ENCODE measurements at regions not wholly inside any gene's neighbourhood (a gene's known extent, or its start where the extent isn't known, plus 50 kb on each side); places are given as distances from the start of the nearest gene placed in this dataset.
"Not testable (repeated sequence)": the region's sequence is repeated elsewhere in the genome, so short reads cannot be mapped to it uniquely, and the experiment has no call there.

DNA sequence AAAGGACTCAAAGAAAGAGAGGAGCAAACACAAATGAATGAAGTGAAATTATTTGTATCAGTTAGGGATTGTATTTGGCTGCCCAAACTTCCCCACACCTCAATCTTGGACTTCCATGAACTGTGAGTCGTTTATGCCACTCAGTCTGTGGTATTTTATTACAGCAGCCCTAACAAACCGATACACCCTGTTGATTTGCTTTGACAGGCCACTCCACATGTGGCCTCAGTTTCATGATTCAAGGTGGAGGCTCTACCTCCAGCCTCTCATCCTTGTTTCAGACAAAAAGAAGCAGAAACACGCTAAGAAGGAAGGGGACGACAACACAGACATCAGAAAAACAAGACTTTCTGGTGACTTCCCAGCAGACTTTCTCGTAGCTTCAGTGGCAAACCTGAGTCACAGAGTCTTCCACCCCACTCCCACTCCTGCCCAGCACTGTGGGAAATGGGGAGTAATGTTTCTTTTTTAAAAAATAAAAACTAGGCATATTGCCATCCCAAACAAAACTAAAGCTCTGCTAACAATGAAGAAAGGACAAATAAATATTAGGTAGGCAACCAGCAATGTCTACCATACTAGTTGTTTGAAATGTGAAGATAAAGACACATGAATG is 52.2 kb upstream of the ABCA1 start:
- no peak for DNase-seq (ENCODE audit: low read depth)

DNA sequence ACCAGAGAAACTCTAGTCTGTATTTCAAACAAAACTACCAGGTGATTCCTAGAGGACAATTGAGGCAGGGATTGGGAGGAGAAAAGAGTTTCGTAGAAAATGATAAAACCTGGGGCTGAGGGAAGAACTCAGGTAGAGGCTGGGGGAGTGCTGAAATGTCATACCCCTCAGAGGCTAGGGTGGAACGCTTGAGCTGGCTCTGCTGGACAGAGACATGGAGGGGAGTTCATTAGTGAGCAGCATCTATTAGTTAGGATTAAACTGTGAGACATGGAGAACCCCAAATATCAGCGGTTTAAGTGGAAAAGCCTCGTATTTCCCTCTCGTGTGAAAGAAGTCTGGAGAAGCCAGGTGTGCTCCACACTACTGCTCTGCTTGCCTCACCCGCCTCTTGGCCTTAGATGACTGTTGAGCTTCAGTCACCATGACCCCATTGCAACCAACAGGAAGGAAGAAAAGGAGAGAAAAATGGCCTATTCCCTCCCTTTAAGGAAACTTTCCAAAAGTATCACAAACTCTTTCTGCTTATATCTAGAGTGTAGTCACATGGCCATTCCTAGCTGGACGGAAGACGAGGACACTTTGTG is 53.7 kb upstream of the ABCA1 start:
- DNase-seq (ENCODE audit: low read depth): no peak

DNA sequence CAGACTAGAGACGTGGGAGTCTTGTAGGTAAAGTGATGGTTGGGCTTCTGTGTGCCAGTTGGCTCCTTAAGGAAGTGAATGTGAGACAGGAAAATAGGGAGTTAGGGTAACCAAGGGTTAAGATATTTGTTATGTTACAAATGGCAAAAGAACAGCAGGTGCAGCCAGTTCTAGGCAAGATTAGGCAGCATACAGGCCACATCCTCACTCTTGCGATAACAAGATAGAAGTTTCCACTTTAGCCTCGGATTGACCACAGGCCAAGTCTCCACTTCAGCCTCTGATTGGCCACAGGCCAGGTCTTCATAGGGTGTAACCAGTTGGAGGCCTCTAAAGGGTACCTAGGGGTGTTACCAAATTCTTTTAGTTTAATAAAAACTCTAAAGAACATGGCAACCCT is 54.6 kb upstream of the ABCA1 start:
- DNase-seq (ENCODE audit: low read depth): no peak

DNA sequence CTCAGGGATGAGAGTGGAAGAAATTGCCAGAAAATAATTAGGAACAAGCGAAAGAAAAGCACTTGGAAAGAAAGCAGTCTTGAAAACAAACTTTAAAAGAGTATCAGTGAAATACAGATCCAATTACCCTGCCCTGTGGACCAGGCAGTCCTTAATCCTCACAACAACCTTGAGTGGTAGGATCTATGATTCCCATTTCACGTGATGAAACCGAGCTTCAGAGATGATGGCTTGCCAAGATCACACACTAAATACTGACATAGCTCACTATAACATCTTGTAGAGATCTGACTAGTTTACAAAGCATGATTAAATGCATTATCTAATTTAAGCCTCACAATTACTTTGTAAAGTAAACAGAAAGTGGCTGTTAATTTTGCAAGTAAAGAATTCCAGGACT is 55.5 kb upstream of the ABCA1 start:
- DNase-seq (ENCODE audit: low read depth): no peak

DNA sequence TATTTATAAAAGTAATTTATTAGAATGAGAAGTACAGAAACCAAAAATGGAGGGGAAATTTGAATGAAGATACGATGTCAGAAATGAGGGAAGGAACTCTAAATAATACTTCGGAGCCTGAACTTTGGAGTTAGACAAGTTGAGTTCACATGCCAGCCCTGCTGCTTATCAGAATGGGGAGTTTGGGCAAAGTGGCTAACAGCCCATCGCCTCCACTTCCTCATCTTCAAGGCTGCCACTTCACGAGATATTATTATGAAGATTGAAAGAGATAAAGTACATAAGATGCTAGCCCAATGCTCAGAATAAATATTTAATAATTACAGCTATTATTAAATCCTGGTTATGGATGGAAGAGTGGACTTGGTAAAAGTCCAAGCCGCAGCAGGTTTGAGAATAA is 56.2 kb upstream of the ABCA1 start:
- no peak for DNase-seq (ENCODE audit: low read depth)

DNA sequence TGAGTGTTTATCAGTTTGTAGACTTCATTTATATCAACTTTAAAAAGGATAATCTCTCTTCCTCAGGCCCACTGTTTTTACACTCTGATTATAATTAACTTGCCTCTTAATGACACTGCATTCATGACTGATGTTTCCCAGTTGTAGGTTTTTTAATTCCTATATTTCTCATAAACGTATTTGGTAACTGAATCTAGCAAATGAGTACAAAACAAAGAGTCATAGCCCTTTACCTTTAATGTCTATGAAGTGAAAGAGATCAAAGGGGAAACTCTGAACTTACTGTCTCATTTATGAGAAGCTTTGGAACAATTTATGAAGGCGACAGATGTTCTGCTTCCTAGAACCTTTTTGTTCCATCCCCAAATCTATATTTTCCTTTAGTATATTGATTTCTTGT is 56.6 kb upstream of the ABCA1 start:
- no peak for DNase-seq (ENCODE audit: low read depth)

DNA sequence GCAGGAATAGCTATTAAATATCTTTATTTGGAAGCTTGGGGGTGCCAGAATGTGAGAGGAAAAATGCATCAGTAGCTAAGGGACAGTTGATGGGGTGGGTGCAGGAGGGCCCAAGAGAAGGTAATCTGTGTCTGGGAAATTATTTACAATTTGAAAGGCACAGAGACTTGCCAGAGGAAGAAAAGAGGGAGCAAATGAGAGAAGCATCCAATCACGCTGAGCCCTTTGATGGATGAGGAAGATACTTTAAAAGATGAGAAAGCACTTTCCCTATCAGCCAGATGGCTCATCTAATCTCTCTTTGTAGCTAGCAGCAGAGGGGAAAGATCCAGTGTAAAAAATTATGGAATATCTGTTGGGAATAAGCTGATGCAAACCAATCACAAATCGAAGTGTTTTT is 57.0 kb upstream of the ABCA1 start:
- no peak for DNase-seq (ENCODE audit: low read depth)

DNA sequence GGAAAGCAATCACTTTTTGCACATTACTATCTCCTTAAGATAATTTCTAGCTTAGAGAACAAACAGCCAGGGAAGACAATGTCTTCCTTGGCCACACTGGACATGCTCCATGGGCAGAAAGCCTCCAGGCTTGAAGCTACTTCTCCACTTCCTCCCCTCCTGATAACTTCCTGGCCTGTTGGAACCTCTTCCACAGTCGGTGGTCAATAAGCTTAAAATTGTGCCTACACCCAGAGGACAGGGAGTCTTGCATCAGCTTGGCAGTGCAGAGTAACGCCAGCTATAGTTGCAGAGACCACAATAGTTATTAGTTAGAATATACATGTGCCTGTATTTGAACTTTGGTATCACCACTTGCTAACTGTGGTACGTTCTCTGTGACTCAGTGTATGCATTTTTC is 58.1 kb upstream of the ABCA1 start:
- no peak for DNase-seq (ENCODE audit: low read depth)

DNA sequence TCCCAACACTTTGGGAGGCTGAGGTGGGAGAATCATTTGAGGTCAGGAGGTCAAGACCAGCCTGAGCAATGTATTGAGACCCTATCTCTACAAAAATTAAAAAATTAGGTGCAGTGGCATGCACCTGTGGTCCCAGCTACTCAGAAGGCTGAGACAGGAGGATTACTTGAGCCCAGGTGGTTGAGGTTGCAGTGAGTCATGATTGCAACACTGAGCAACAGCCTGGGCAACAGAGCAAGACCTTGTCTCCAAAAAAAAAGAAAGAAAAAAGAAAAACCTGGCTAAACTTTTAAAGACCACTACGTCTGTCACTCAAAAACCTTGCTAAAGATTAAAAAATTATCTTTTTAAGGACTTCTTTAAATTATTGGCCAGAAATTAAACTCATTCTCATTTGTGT is 59.8 kb upstream of the ABCA1 start:
- DNase-seq (ENCODE audit: low read depth): peak; percentile 27

DNA sequence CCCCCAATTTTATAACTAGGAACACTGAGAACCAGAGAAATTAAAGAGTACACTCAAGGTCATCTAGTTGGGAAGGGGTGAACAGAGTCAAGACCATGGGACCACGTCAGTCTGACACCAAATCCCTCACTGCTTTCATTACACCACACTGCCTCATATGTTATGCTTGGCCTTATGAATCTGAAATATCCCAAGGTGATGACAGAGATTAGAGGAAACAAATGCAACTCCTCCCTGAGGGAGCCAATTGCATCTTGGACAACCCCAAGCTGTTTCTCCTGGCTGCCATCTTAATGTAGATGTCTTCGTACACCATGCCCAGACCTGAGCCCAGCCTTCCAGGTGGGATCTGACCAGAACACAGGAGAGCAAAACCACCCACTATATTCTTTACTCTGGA is 60.6 kb upstream of the ABCA1 start:
- DNase-seq (ENCODE audit: low read depth): no peak

DNA sequence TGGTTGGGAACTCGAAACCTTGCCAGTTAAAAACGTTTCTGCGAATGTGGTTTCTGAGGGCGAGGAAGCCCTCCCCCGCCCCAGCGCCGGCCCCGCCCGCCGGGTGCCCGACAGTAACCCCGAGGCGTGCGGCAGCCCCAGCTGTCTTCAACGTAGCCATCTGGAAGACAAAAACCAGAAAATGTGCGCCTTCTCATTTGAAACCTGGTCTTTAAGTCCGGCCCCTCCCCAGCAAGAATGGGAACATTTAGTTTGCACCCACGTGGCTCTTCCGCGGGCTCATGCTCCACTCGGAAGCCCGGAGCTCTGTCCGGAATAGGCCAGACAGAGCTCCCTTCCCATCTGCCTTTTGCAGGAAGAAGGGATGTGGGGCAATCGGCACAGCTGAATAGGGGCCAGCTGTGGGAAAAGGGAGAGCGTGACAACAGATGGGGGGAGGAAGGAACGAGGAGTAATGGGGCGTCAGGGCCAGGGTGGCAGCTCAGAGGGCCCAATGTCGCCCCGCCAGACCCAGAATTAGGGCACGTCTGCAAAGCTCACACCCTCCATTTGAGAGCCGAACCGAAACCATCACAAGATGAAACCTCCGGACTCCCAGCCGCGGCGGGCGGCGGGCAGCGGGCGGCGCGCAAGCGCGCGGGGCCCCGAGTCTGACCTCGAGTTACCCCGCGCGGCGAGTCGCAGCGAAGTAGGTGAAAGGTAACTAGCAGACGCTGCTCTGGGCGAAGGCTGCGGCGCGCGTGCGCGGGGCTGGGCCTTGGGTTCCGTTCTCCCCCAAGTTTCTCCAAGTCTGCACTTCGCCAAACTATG is 63.4 kb upstream of the ABCA1 start:
- peak; percentile 90 for DNase-seq (ENCODE audit: low read depth)

DNA sequence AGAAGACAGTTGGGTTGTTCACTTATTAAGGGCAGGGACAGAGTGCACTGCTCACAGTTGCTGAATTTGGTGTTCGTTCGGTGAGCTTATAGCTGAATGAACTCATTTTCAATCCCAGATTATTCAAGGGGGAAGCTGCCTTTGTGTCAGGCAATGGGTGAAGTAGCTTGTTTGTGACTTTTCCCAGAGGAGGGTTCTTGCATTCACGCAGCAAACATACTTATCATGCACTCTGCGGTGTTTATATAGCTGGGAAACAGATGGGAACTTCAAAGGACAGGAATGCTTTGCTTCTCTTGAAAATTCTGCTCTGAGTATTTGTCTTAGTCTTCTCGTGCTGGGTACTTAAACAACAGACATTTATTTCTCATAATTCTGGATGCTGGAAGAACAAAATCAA is 64.7 kb upstream of the ABCA1 start:
- DNase-seq (ENCODE audit: low read depth): no peak

DNA sequence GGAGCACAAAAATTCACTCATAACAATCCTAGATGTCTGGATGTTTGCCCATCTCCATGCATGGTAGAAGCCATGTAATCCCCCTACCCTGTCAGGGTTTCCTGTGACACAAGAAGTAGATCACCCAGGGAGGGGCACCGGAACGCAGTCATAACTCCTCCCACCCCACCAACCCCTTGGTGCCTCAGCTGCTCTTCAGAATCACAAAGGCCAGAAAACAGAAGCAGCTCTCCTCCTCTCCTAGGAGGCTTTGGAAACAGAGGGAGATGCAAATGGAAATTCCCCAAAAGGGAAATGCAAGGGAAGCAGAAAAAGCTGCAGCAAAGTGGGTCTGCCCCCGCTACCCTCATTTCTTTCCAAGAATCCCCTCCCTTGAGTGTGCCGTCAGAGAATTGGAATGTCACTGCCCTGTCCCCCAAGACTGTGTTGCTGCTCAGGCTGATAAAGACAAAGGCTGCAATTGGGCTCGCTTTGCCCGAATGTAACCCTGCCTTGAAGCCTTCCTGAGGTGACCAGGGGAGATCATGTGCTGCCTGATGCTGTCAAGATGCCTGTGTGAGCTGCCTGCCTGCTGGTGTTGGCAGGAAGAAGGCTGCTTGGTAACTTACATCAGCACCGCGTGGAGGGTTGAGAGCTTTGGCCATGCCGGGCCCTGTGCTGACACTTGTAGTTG is 65.5 kb upstream of the ABCA1 start:
- DNase-seq (ENCODE audit: low read depth): peak; percentile 77

DNA sequence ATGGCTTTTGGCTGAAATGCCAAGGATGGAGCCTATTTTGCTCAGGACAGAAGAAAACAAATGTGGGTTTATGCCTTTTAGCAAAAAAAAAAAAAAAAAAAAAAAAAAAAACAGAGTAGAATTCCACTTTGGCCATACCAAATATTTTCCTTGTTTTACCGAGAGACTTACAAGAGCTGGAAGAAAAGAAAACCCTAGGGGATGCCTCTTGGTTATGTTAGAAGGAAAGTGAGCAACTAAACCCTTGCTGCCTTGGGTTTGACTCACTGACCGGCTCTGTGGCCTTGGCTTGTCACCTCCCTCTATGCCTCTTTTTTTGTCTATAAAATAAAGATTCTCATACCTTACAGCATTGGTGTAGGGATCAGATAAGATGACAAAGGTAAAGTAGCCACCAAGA is 69.6 kb upstream of the ABCA1 start:
- DNase-seq (ENCODE audit: low read depth): no peak

DNA sequence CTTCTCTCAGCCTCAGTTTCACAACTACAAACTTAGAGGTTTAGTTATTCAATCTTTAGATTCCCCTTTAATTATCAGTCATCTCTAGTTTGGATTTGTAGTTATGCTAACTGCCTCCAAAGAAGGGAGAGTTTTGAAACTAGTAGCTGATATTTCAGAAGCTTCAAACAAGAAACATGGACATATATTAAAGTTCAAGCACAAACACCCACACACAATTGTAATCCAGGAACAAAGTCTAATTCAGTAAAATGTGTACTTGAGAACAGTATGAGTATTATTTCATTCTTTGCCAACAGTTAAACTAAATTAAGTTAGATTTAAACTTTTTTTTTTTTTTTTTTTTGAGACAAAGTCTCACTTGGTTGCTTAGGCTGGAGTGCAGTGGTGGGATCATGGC is 71.2 kb upstream of the ABCA1 start:
- no peak for DNase-seq (ENCODE audit: low read depth)

DNA sequence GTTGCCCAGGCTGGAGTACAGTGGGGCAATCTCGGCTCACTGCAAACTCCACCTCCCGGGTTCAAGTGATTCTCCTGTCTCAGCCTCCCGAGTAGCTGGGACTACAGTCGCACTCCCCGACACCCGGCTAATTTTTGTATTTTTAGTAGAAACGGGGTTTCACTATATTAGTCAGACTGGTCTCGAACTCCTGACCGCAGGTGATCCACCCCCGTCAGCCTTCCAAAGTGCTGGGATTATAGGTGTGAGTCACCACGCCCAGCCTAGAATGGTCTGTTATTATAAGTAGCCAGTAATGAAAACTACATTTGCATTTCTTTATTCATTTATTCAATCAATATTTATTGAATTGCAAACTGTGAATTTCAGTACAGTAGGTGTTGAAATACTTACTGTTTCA is 72.6 kb upstream of the ABCA1 start:
- DNase-seq (ENCODE audit: low read depth): peak; percentile 29

DNA sequence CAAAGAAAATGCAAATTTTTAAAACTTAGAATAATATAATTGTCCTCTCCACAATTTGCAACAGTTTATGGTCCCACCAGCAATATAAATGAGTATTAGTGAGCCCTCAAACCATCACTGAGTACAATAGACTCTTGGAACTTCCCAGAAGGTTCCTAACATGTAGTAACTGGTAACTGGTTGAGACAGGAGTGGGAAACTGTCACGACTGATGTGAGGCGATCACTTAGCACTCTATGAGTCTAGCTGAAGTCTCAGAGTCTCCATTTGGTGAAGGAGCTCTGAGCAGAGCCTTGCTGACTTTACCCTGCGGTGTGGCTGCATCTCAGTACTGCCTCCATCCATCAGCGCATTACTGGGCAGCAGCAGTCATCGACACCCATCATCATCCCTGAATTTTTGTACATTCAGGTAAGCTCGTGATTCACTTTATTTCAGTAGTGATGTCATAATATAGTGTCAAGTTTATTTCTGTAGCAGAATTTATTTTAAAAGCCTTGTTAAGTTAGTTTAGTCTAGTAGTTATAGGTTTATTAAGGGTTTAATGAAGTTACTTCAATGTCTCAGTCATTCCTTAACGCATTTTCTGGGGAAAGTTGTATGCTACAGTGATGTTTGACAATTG is 76.6 kb upstream of the ABCA1 start:
- DNase-seq (ENCODE audit: low read depth): no peak

DNA sequence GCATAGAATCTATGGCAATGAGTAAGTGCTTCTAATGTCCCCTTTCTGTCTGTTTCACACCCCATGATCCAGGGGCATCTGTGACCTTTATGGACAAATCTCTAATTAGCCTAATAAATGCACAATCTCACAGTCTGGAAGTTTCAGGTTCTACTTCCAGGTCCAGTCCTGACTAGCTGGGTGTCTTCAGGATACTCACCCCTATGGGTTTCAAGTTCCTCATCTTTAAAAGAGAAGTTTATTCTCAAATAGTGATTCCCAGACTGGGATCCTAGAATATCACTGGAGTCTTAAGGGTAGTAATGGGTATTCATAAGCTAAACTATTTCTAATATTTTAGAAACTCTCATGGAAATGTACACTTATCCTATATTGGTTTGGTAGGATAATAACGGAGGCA is 77.2 kb upstream of the ABCA1 start:
- no peak for DNase-seq (ENCODE audit: low read depth)

DNA sequence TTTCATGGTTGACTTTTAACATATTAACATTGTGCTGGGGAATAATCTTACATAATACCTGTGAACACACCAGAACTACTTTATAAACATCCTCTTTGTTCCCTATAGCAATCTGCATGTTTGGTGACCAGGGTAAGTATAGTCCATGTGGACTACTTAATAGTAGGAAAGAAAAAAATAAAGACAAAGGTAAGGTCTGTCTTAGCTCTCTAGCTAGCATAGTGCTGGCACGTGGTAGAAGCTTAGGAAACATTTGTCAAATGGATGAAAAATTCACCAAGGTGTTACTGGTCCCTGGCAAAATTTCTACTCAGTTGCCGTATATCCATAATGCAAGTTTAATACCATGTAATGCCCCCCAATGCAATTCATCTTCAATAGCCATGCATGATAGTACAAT is 78.6 kb upstream of the ABCA1 start:
- DNase-seq (ENCODE audit: low read depth): no peak

DNA sequence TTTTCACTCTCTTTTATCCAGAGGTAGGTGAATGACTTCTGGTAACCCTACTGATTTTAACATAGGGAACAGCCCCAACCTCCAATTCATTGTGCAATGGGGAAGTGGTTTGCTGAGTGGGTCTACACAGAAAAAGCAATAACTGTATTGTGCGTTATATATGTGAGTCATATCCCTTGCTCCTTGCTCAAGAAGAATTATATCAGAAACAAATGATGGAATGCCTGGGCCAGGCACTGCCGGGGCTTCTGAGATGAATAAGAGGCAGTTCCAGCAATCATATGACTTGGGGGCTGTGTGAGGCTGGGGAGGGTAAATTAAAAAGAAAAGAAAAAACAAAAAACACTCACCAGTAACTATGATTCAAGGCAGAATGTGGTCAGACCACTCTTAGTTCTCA is 79.2 kb upstream of the ABCA1 start:
- peak; percentile 80 for DNase-seq (ENCODE audit: low read depth)

DNA sequence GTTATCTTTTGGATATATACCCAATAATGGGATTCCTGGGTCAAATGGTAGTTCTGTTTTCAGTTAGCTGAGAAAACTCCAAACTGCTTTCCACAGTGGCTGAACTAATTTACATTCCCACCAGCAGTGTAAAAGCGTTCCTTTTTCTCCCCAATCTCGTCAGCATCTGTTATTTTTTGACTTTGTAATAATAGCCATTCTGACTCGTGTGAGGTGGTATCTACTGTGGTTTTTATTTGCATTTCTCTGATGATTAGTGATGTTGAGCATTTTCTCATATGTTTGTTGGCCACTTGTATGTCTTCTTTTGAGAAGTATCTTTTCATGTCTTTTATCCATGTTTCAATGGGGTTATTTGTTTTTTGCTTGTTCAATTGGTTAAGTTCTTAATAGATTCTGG is 82.1 kb upstream of the ABCA1 start:
- not testable (repeated sequence) for DNase-seq (ENCODE audit: low read depth)

DNA sequence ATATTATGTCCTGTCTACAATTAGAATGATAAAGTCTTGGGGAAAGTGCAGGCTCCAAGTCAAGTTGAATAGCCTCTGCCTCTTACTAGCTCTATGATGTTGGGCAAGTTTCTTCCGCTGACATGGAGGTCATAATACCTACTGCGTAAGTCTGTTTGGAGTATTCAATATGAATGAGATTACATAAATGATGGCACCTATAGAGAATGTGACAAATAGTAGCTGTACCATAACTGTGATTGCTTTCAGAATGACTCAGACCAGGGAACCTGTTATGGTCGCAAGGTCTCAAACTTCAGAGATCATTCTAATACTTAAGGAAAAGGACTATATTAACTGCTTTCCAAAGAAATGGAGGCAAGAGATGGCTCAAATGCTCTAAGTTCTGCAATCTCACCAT is 94.0 kb upstream of the ABCA1 start:
- no peak for DNase-seq (ENCODE audit: low read depth)

Measured in M059J (cell line).